Fibroblast of skin of left biceps (primary cell): ENCODE measurements at regions not wholly inside any gene's neighbourhood (a gene's known extent, or its start where the extent isn't known, plus 50 kb on each side); places are given as distances from the start of the nearest gene placed in this dataset.
"Not testable (repeated sequence)": the region's sequence is repeated elsewhere in the genome, so short reads cannot be mapped to it uniquely, and the experiment has no call there.

Experiments used
- DNase-seq, 2 experiments: peaks; one replicate each; pipeline ENCODE4 v3.0.0-alpha.2; 2013; ENCODE audit warnings: low read depth in 2 of 2

DNA sequence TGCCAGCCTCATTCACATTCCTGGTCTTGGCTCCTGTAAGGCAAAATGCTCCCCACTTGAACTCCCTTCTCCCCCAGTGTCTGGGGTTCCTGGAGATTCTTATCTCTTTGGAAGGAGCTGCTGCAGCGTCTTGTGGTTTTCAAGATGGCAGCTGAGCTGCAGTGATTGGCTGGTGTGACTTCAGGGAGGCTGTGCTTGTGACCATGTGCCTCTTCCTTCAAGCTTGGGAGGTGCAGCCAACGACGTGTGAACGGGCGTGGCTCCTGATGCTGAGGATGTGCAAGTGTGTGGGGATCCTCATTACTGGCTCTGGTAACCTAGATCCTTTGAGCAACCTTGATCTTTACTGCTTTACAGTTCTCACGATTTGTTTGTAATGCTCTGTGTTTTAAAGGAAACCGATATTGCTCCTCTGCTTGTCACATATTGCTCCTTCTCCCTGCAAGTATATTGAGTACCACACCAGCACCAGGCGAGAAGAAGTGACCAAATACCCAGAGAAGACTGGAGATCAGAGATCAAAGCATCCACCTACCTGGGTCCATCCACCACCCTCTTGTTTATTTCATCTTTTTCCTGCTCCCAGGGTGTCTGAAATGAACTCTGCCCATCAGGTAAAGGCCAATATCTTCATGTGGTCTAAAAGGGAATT is 208.5 kb downstream of the FGF9 start:
- no peak for DNase-seq

DNA sequence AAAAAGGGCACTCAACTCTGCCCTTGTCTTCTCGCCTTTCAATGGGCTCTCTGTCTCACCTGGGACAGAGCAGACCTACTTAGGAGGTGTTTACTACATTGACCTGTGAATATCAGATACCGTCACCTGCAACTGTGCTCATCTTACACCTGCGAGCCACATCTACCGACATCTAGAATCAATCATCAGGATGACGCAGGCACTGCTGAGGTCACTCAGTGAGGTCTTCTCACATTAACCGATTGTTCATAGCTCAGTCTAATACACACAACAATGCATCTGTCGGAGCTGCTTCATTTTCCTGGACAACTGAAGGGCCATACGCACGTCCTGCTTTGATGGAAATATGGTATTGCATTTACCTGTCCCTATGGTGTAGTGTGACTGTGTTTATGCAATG is 211.9 kb downstream of the FGF9 start:
- no peak for DNase-seq

DNA sequence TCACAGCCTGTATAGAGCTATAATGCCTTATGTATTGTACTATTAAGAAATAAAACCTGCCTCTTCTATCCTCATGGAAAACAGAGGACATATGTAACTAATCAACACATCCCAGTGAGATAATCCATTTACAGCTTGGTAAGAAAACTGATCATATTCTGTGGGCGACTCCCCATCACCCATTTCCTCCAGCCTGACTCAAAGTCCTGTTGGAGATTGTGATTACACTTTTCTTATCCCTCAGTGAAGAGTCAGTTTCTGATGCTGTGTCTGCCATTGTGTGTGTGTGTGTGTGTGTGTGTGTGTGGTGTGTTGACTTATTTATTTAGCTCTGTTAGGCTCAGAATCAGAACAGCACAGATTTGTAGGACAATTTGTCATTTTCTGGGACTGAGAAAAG is 212.8 kb downstream of the FGF9 start:
- DNase-seq = no peak

DNA sequence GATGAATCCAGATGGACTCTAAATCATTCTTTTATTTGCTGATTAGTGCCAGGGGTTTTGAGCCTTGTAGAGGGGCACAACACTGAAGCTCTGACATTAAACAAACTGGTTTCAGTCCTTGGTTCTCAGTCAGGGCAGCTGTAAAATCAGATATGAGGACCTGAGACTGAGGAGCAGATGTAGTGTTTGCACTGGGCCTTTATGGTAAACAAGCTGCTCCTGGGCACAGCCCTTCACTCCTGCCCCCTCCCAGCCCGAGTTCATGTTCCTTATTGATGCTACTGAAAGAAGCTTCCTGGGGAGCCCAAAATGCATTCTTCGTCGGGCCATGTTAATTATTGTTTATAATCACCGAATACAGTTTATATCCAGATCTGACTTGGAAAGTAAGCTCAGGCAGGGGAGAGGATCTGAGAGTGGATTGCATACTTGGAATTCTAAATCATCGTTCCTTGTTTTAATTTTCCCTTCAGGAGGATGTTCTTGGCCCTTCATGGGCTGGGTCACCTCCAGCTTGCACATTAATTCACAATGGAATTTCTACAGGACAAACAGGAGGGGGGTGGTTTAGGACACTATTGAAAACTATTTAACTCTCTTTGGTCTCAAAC is 213.5 kb downstream of the FGF9 start:
- DNase-seq = no peak

DNA sequence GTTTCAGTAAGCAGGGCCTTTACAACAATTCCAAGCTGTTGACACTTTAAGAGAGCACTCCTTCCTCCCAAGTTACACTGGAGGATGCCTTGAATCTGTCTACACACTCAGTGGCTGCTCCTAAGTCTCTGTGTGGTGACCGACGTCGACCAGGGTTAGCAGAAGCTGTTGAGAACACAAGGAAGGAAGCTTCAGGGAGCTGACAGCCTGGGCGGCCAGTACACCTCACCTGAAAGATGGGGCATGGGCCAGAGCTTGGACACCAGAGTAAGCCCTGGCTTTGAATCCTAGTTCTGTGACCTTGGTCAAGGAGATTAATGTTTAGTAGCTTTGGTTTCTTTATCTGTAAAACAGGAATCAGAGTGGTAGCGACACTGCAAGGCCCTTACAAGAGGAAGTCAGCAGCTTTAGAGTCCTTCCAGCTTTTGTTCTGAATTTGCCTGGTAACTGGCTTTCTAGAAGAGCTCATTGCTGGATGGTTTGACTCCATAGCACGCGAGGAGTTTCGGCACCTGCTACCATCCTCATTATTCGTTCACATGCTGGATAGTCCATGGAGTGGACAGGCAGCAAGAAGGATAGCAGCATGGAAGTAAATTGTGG is 214.2 kb downstream of the FGF9 start:
- no peak for DNase-seq

DNA sequence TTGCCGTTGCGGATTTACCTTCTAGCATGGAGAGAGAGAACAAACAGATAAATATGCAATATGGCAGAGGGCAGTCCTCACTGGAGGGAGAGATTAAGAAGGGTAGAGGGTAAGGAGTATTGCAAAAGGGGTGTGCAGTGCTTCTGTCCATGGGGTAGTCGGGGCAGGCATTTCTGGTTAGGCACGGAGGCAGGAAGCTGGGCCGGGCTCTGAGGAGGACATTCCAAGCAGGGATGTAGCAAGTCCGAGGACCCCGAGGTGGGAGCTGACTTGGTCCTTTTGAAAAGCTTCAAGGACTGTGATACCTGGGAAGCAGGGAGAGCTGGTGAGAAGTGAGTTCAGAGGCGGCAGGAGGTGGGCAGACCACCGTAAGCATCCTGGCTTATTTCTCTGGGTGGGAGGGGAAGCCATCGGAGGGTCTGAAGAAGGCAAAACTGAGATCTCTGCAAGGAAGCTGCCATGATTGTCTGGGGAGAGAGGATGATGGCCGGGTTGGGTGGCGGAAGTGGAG is 214.9 kb downstream of the FGF9 start:
- no peak for DNase-seq

DNA sequence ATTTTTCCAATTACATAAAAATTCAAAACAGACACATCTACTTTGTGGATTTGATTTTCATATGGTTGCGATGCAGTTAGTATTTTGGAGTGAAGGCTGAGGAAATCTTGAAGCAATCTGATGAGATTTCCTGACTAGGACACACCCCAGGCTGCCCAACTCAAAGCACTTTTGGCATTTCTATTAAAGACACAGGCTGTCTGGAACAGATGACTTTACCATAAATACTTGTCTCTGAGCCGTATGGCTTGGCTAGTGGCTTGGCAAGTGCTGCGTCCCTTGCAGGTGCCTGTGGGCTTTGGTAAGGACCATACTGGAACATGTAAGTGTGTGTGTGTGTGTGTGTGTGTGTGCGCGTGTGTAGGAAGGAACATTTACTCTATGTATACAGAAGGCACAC is 218.8 kb downstream of the FGF9 start:
- no peak for DNase-seq

DNA sequence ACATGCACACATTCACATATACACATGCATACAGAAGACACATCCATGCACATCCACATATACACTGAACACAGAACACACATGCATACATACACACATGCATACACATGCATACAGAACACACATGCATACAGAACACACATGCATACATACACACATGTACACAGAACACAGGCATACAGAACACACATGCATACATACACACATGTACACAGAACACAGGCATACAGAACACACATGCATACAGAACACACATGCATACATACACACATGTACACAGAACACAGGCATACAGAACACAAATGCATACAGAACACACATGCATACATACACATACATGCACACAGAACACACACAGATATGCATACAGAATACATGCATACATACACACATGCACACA is 219.3 kb downstream of the FGF9 start:
- DNase-seq = not testable (repeated sequence)

DNA sequence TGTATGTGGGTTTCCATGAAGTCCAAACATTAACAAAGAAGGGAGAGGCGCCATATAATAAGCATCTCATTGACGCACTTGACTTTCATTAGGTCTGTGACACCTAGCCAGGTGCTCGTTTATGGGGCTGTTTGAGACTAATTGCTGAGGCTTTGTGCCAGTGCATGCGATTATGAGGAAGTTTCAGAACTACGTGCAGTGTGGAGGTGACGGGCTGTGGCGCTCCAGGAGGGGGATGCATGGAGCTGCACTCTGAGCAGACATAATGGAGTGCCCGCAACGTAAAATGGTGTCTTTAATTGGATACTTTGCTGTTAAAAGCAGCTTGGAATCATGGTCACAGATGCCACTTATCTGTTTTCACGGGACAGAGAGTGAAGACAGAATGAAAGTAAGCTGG is 223.2 kb downstream of the FGF9 start:
- no peak for DNase-seq

DNA sequence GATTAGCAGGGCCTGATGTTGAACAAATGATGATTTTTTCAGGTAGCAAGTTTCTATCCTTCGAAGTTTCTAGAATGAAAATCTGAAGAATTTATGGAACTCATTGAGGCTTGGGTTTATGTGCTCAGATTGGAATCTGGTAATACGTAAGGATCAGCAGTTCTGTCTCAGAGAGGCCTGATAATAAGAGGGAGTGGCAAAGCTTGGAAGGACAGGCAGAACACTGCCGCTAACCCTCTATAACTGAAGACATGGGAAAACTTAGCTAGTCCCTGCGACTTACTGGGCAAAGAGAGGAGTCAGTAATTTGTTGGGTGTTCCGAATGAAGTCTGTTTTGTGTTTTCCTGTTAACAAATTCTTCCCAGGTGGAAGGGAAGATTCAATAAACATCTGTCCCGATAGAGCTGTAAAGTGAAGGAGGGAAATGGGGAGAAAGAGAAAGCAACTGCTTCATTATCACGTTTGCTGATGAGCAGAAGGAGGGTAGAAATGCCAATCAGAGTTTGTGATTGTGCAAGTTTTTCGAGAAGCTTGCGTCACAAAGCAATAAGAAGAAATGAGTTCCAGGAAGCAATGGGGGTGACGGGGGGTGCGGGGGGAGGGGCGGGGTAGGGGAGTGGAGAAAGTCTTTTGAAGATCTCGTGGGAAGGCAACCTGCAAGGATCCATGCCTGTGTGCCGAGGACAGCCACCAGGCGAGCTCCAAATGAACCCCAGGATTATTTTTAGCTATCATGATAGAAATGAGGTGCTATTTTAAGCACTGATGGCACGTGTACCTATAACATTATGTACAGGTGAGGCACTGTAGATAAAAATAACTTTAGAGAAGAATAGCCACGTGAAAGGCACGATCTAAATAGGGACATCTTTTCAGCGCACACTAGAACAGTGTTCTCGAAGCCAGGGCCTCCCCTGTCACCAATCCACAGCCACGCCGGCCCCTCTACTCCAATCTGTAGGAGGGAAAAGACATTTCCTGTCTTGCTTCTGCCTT is 224.1 kb downstream of the FGF9 start:
- DNase-seq = no peak

DNA sequence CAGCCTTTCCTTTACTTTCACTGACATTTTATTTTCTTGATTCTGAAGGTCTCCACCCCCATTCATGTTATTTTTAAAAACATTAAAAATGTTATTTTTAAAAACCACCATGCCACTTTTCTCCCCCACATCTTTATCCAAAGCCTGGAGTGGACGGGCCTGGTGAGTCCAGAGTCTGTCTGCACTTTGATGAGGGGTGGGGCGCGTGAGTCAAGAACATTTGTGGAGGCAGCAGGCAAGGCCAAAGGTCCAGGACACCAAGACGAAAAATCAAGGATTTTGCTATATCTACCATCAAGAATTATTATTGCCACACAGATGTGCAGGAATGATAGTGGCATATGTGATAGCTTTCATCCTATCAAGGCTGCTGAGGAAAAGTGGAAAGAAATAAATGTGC is 224.9 kb downstream of the FGF9 start:
- DNase-seq = no peak

DNA sequence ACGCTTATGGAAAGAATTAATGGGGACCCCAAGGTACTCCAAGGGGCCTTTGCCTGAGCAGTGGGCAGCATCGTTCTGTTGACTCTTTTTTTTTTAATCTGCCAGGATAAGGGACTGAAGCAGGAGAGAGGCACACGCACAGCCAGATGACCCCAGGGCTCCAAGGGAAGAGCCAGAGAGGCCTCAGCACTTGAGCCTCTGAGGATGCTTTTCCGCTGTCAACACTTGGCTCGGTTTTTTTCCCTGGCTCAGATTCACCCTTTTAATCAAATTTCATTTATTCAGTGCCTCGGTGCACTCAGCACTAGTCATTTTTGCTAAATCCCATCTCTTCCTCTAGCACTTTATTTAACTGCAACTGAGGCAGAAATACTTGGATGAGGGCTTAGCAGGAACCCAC is 226.3 kb downstream of the FGF9 start:
- DNase-seq = no peak

DNA sequence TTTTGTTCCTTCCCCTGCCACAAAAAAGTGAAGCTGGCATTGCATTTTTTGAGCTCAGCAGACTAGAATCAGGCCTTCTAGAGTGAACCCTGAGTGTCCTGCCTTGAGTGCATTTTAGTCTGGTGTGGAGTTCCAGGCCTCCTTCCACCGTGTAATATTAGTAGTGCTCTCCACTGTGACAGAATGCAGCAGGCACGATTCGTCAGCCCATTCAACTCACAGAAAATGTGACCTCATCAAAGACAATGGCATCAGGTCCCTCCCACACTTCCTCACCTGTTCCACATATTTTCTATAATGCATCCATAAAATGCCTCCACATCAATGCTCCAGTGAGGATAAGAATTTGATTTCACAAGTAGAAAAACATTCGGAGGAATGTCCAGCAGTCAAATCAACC is 227.6 kb downstream of the FGF9 start:
- no peak for DNase-seq

DNA sequence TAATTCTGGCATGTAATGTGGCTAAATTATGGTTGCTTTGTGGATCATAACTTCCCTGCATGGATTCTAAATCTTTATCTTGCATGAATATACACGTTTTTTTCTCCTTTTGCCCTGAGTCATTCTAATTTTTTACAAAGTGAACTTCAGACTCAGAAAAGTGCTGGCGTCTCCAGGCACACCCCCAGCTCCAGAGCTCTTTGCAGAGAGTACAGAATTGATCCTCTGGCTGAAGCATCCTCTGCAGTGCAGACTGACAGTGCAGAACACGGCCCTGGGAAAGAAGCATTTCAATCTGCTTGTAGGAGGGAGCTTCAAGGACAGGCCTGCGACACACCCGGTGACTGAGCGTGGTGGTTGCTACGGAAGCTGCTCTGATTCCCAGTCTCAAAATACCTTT is 228.1 kb downstream of the FGF9 start:
- DNase-seq = no peak

DNA sequence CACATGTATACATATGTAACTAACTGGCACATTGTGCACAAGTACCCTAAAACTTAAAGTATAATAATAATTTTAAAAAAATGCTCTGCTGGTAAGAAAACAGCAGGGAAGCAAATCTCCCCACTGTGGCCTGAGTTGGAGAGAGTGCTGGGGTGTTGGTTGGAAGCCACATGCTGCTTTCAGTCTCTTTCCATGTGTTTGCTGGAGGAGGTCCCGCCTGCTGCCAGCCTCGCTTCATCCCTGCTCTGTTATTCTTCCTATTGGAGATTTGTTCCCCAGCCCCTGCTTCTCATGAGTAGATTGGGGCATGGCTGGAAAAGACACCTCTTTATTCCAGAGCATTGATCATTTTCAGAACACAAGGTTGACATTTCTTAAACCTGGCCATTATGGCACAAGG is 230.5 kb downstream of the FGF9 start:
- DNase-seq = no peak

DNA sequence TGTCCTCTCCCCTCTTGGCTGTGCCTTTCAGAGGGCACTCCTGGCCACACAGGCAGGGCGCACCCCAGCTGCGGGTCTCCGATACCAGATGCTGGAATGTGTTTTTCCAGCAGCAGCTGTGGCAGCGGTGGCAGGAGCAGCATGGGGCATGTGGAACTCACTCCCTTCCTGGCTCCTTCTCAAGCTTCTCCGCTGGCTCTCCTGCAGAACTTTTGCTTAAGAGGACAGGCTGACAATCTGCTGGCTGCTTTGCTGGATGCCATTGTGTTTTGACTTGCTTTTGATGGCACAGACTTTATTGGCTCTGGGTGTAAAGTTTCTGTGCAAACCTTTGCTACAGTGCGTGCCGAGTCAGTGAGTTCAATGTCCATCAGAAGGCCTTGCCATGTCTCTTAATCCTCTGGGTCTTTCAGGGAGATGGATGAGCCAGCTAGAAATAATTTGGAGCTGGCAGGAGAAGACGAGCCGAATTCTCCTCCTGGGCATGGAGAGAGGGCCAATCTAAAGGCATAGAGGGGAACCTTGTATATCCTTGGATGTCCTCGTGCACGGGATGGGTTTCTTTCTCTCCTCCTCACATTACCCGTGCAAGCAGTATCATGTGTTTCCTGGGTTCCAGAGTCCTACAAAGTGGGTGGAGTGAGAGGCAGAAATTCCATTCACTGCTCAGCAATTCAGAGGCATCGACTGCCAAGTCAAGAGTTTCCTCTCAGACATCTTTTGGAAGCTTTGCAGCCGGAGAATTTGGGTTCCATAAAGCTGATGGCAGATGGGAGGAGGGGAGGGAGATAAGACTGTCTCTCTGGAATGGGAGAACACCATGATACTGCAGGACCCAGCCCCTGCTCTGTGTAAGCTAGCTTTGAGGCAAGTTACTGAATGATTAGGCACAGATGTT is 231.2 kb downstream of the FGF9 start:
- no peak for DNase-seq

DNA sequence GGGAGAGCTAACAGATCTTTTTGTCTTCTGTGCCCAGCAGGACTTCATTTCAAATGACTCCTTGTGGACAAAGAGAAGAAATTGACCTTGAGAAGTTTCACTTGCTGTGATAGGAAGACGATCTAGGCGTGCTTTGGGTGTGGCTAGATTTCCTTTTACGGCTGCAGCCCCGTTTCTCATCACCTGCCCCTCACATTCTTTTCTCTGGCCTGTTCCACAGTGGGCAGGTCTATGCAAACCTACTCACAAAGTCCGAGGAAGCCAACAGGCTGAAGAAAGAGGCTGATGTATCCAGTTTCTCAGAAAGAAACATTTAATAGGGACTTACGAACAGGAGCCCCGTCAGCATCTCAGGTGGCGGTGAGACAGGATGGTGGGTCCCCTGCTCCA is 231.8 kb downstream of the FGF9 start:
- no peak for DNase-seq

DNA sequence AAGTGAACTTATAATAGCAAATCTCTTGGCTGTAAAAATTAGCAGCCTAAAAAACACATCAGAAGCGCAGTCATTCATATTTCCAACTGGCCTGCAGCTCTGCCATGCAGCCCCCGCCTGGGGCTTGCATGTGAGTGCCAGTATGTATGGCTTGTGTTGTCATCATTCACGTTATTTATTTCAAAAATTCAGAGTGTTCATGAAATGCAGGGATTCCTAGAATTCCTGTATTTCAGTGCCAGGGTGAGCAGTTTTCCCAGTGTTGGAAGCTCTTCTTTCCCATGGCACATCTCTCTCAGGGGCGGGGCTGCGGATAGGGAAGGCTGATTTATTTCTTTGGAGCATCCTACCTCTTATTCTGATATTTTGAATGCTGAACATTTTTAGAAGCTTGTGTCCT is 234.6 kb downstream of the FGF9 start:
- DNase-seq = no peak

DNA sequence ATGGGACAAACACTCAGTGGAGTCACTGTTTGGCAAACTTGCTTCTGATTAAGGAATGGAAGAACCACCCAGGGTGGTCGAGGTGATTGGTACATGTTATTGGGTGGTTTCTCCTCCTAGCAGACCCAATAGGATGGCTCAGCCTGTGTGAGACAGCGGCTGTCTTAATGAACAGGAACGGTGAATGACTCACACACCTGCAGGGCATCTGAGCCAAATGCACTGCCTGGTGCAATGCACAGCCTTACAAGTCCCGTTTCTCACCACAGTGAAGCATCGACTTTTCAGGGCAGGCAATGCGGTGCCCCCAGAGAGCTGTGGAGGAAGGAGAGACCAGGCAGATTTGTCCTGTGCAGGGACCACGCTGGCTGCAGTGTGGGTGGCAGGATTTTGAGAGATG is 238.5 kb downstream of the FGF9 start:
- DNase-seq = no peak

DNA sequence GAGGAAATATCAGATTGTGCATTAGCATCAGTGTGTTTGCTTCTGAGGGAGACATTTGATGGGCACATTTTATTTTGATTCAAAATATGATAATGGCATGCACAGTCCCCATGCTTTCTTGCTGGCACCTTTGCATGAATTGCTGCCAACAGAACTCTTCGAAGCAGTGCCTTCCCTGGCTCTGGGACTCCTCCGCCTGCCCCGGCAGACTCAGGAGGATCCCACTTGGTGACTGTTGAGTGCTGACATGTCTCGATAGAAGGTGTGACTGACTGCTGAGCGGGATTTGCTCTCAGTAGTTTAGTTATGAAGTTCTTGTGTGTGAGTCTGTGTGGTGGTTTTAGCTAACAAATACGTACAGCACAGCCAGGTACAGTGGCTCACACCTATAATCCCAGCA is 239.7 kb downstream of the FGF9 start:
- no peak for DNase-seq

DNA sequence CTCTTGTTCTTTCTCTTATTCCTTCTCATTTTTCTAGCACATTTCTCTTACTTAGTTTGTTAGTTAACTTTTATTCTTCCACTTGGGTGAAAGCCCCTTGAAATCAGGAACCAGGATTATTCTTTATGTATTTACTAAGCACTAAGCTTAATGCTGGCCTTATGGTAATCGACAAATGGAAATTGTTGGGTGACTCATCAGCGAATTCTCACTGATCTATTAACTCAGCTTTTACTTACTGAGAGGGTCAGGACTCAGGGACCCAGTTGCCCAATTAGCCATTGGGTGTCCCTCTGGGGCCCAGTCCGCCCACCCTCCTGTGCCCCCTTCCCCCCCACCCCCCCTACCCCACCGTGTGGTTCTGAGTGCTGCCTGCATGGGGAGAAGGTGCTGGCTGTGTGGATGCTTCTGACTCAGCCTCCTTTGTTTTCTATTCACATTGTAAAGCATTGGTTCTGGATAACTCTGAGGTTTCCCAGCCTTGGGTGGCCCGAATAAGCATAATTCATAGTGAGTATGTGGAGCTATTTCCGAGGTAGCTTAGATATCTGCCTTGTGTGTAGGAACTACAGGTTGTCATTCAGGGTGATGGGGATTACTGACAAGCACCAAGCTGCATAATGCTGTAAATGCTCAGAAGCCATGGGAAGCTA is 240.9 kb downstream of the FGF9 start:
- DNase-seq = no peak
